ENCODE measurements at regions not wholly inside any gene's neighbourhood (a gene's known extent, or its start where the extent isn't known, plus 50 kb on each side); places are given as distances from the start of the nearest gene placed in this dataset.
"Not testable (repeated sequence)": the region's sequence is repeated elsewhere in the genome, so short reads cannot be mapped to it uniquely, and the experiment has no call there.

DNA sequence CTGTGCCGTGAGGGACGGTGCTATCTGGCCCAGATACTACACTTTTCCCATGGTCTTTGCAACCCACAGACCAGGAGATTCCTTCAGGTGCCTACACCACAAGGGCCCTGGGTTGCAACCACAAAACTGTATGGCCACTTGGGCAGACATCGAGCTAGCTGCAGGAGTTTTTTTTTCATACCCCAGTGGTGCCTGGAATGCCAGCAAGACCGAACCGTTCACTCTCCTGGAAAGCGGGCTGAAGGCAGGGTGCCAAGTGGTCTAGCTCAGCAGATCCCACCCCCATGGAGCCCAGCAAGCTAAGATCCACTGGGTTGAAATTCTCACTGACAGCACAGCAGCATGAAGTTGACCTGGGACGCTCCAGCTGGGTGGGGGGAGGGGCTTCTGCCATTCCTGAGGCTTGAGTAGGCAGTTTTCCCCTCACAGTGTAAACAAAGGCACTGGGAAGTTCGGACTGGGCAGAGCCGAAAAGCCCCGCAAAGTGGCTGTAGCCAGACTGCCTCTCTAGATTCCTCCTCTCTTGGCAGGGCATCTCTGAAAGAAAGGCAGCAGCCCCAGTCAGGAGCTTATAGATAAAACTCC, 638.9 kb downstream of the SLC16A7 start:
- not testable (repeated sequence) for H3K27me3 ChIP-seq (ENCODE audit: control insufficient read depth, insufficient read depth, low read length); H3K9ac ChIP-seq (ENCODE audit: low read depth, low read length); H3K9me3 ChIP-seq (ENCODE audit: control insufficient read depth, insufficient read depth, low read length); H3K4me1 ChIP-seq (ENCODE audit: control insufficient read depth, insufficient read depth, low read length); H3K27ac ChIP-seq (ENCODE audit: low read depth, low read length); H3K36me3 ChIP-seq (ENCODE audit: control insufficient read depth, insufficient read depth, low read length); H3K4me3 ChIP-seq (ENCODE audit: low read depth, low read length)

DNA sequence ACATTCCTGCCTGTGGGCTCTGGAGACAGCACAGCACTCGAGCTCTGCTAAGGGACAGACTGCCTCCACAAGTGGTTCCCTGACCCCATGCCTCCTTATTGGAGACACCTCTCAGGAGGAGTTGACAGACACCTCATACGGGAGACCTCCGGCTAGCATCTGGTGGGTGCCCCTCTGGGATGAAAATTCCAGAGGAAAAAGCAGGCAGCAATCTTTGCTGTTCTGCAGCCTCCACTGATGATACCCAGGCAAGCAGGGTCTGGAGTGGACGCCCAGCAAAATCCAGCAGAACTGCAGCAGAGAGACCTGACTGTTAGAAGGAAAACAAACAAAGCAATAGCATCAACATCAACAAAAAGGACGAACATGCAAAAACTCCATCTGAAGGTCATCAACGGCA, 639.4 kb downstream of the SLC16A7 start:
- H3K9me3 ChIP-seq (ENCODE audit: control insufficient read depth, insufficient read depth, low read length) = no peaks in the 10 kb centered on the region
- H3K36me3 ChIP-seq (ENCODE audit: control insufficient read depth, insufficient read depth, low read length) = no peaks in the 10 kb centered on the region
- no peaks in the 10 kb centered on the region for H3K4me1 ChIP-seq (ENCODE audit: control insufficient read depth, insufficient read depth, low read length)
- H3K27me3 ChIP-seq (ENCODE audit: control insufficient read depth, insufficient read depth, low read length) = no peaks in the 10 kb centered on the region
- H3K4me3 ChIP-seq (ENCODE audit: low read depth, low read length) = no peak overlapping the region
- no peak overlapping the region for H3K27ac ChIP-seq (ENCODE audit: low read depth, low read length)
- no peak overlapping the region for H3K9ac ChIP-seq (ENCODE audit: low read depth, low read length)

DNA sequence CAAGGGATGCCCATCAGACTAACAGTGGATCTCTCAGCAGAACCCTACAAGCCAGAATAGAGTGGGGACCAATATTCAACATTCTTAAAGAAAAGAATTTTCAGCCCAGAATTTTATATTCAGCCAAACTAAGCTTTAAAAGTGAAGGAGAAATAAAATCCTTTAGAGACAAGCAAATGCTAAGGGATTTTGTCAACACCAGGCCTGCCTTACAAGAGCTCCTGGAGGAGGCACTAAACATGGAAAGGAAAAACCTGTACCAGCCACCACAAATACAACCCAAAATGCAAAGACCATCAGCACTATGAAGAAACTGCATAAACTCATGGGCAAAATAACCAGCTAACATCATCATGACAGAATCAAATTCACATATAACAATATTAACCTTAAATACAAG, 640.6 kb downstream of the SLC16A7 start:
- not testable (repeated sequence) for H3K9me3 ChIP-seq (ENCODE audit: control insufficient read depth, insufficient read depth, low read length); H3K27ac ChIP-seq (ENCODE audit: low read depth, low read length); H3K9ac ChIP-seq (ENCODE audit: low read depth, low read length); H3K36me3 ChIP-seq (ENCODE audit: control insufficient read depth, insufficient read depth, low read length); H3K27me3 ChIP-seq (ENCODE audit: control insufficient read depth, insufficient read depth, low read length); H3K4me3 ChIP-seq (ENCODE audit: low read depth, low read length); H3K4me1 ChIP-seq (ENCODE audit: control insufficient read depth, insufficient read depth, low read length)

DNA sequence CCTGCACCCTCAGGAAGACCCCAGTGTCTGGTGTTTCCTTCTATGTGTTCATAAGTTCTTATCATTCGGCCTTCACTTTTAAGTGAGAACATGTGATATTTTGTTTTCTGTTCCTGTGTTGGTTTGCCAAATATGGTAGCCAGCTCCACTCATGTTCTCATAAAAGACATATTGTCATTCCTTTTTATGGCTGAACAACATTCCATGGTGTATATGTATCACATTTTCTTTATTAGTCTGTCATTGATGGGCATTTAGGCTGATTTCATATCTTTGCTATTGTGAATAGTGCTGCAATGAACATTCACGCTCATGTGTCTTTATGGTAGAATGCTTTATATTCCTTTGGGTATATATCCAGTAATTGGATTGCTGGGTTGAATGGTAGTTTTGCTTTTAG, 645.1 kb downstream of the SLC16A7 start:
- no peak overlapping the region for H3K4me3 ChIP-seq (ENCODE audit: low read depth, low read length)
- no peak overlapping the region for H3K9ac ChIP-seq (ENCODE audit: low read depth, low read length)
- H3K9me3 ChIP-seq (ENCODE audit: control insufficient read depth, insufficient read depth, low read length) = no peaks in the 10 kb centered on the region
- H3K36me3 ChIP-seq (ENCODE audit: control insufficient read depth, insufficient read depth, low read length) = no peaks in the 10 kb centered on the region
- no peak overlapping the region for H3K27ac ChIP-seq (ENCODE audit: low read depth, low read length)
- H3K27me3 ChIP-seq (ENCODE audit: control insufficient read depth, insufficient read depth, low read length) = no peaks in the 10 kb centered on the region
- H3K4me1 ChIP-seq (ENCODE audit: control insufficient read depth, insufficient read depth, low read length) = no peaks in the 10 kb centered on the region

DNA sequence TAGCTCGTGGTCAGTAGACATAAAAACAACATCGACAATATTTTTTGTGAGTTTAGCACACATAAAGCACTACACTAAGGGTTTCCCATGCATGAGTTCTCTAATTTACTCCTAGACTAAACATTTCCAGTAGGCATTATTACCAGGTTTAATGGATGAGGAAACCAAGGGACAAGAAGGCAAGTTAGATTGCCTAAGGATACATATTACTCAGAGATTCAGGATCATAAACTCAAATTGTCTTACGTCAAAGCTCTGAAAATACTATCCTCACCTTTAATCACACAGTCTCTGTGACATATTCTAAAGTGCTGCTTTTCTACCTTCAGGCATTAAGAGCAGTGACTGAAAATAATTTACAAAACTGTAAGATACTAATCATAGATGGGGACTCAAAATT, 655.3 kb downstream of the SLC16A7 start:
- Histone ChIP-seq H3K36me3 (ENCODE audit: control insufficient read depth, insufficient read depth, low read length) (no peaks in the 10 kb centered on the region), H3K27me3 (ENCODE audit: control insufficient read depth, insufficient read depth, low read length) (no peaks in the 10 kb centered on the region), H3K4me3 (ENCODE audit: low read depth, low read length) (no peak overlapping the region), H3K9me3 (ENCODE audit: control insufficient read depth, insufficient read depth, low read length) (no peaks in the 10 kb centered on the region), H3K9ac (ENCODE audit: low read depth, low read length) (no peak overlapping the region), H3K27ac (ENCODE audit: low read depth, low read length) (no peak overlapping the region), H3K4me1 (ENCODE audit: control insufficient read depth, insufficient read depth, low read length) (no peaks in the 10 kb centered on the region)

DNA sequence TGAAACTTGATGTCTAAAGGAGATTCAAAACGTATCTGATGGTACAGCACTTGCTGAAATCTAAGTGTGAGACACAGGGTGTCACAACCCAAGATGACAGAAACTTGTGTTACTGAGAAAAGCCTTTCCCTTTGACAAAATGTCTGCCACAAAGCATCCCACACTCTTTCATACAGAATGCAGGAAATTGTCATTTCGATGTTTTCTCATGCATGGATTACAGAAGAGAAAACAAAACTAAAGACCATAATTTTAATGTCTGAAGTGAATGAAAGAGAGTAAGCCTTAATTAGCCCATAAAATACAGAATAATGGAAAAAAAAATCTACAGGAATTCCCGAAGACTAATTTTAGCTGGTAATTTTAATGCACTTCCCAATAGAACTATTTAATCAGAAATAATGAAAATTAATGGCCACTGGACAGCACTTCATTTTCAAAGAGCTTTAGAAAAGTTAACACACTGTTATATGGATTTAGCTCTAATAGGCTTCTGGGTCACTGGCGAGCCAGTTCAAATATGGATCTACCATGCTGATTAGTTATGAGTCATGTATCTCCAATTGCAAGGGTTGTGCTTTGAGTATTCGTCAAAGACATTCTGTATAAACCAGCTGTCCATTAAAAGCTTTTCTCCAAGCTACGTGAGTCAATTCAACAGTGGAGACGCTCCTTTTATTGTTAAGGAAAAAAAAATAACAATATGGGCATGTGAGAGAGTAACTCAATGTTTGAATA, 656.7 kb downstream of the SLC16A7 start:
- Histone ChIP-seq H3K4me3 (ENCODE audit: low read depth, low read length) (no peak overlapping the region), H3K9ac (ENCODE audit: low read depth, low read length) (no peak overlapping the region), H3K9me3 (ENCODE audit: control insufficient read depth, insufficient read depth, low read length) (no peaks in the 10 kb centered on the region), H3K4me1 (ENCODE audit: control insufficient read depth, insufficient read depth, low read length) (no peaks in the 10 kb centered on the region), H3K27me3 (ENCODE audit: control insufficient read depth, insufficient read depth, low read length) (no peaks in the 10 kb centered on the region), H3K36me3 (ENCODE audit: control insufficient read depth, insufficient read depth, low read length) (no peaks in the 10 kb centered on the region), H3K27ac (ENCODE audit: low read depth, low read length) (no peak overlapping the region)

DNA sequence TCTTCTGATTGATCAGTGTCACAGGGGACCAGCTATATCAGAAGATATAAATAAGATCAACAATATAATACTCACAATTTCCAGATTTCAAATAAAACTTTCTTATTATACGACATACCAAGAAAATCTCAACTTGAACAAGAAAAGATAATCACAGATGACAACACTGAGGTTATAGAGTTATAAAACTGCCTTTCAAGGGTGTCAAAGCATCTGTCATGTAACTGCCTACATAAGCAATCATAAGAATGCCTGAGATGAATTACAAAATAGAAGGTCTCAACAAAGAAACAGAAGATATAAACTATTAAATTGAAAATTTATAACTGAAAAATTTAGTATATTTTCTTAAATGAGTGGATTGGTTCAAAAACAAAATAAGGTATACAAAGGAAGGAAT, 659.2 kb downstream of the SLC16A7 start:
- Histone ChIP-seq H3K9me3 (ENCODE audit: control insufficient read depth, insufficient read depth, low read length) (no peaks in the 10 kb centered on the region), H3K27me3 (ENCODE audit: control insufficient read depth, insufficient read depth, low read length) (no peaks in the 10 kb centered on the region), H3K36me3 (ENCODE audit: control insufficient read depth, insufficient read depth, low read length) (no peaks in the 10 kb centered on the region), H3K27ac (ENCODE audit: low read depth, low read length) (no peak overlapping the region), H3K4me1 (ENCODE audit: control insufficient read depth, insufficient read depth, low read length) (no peaks in the 10 kb centered on the region), H3K4me3 (ENCODE audit: low read depth, low read length) (no peak overlapping the region), H3K9ac (ENCODE audit: low read depth, low read length) (no peak overlapping the region)

DNA sequence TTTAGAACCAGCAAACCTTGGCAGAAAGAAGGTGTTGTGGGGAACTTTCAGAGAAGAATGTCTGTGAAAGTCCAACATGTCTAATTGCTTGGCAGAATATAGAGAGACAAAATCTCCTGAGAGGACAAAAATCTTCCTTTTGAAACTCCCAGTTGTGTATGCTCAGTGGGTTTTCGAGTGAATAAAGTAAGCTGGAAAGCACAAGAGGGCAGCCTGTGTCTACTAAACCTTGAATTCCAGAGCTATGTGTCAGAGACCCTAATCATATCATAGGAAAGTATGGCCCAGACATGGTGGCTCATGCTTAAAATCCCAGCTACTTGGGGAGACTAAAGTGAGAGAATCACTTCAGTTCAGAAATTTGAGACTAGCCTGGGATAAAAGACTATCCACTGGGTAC, 661.2 kb downstream of the SLC16A7 start:
- Histone ChIP-seq H3K36me3 (ENCODE audit: control insufficient read depth, insufficient read depth, low read length) (no peaks in the 10 kb centered on the region), H3K27ac (ENCODE audit: low read depth, low read length) (no peak overlapping the region), H3K9ac (ENCODE audit: low read depth, low read length) (no peak overlapping the region), H3K4me3 (ENCODE audit: low read depth, low read length) (no peak overlapping the region), H3K9me3 (ENCODE audit: control insufficient read depth, insufficient read depth, low read length) (no peaks in the 10 kb centered on the region), H3K27me3 (ENCODE audit: control insufficient read depth, insufficient read depth, low read length) (no peaks in the 10 kb centered on the region), H3K4me1 (ENCODE audit: control insufficient read depth, insufficient read depth, low read length) (no peaks in the 10 kb centered on the region)

DNA sequence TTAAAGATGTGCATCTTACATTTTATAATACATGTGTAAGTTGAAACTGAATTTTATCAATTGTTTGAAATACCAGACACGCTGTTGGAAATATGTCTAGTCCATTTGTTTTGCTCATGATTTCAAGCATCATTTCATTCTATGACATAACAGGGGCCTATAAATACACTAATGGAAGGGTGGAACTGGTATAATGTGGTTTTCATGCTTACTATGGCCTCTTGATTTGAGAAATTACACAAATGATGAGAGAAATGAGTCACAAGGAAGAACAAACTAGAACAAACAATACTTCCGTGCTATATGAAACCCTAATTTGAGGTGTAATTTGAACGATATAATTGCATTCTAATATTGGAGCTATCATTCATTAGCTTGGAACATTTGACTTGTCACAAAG, 663.4 kb downstream of the SLC16A7 start:
- H3K9me3 ChIP-seq (ENCODE audit: control insufficient read depth, insufficient read depth, low read length) = no peaks in the 10 kb centered on the region
- H3K4me3 ChIP-seq (ENCODE audit: low read depth, low read length) = no peak overlapping the region
- H3K9ac ChIP-seq (ENCODE audit: low read depth, low read length) = no peak overlapping the region
- H3K36me3 ChIP-seq (ENCODE audit: control insufficient read depth, insufficient read depth, low read length) = no peaks in the 10 kb centered on the region
- H3K27ac ChIP-seq (ENCODE audit: low read depth, low read length) = no peak overlapping the region
- H3K27me3 ChIP-seq (ENCODE audit: control insufficient read depth, insufficient read depth, low read length) = no peaks in the 10 kb centered on the region
- no peaks in the 10 kb centered on the region for H3K4me1 ChIP-seq (ENCODE audit: control insufficient read depth, insufficient read depth, low read length)

DNA sequence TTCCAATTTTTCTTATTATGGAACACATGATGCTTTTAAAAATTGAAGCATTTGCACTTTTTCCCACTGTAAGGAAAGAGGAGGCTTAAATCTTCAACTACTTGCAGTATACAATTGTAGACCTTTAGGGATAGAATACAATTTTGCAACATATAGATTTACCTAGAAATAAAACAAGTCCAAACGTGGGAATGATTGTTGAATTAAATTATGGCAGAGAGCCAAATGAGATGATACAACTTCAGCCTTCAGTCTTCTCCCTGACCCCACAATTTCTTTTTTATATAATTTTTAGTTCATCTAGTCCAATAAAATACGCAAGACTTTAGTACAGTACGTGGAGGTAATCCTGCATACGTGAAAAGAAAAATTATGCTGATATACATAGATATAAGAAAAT, 666.5 kb downstream of the SLC16A7 start:
- Histone ChIP-seq H3K27me3 (ENCODE audit: control insufficient read depth, insufficient read depth, low read length) (no peaks in the 10 kb centered on the region), H3K9me3 (ENCODE audit: control insufficient read depth, insufficient read depth, low read length) (no peaks in the 10 kb centered on the region), H3K4me1 (ENCODE audit: control insufficient read depth, insufficient read depth, low read length) (no peaks in the 10 kb centered on the region), H3K9ac (ENCODE audit: low read depth, low read length) (no peak overlapping the region), H3K27ac (ENCODE audit: low read depth, low read length) (no peak overlapping the region), H3K4me3 (ENCODE audit: low read depth, low read length) (no peak overlapping the region), H3K36me3 (ENCODE audit: control insufficient read depth, insufficient read depth, low read length) (no peaks in the 10 kb centered on the region)

DNA sequence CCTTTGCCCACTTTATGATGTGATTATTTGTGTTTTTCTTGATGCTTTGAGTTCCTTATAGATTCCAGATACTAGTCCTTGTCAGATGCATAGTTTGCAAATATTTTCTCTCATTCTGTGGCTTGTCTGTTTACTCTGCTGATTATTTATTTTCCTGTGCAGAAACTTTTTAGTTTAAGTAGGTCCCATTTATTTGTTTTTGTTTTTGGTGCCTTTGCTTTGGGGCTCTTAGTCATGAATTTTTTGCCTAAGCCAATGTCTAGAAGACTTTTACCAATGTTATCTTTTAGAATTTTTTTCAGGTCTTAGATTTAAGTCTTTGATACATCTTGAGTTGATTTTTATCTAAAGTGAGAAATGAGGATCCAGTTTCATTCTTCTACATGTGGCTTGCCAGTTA, 667.3 kb downstream of the SLC16A7 start:
- no peaks in the 10 kb centered on the region for H3K9me3 ChIP-seq (ENCODE audit: control insufficient read depth, insufficient read depth, low read length)
- H3K36me3 ChIP-seq (ENCODE audit: control insufficient read depth, insufficient read depth, low read length) = no peaks in the 10 kb centered on the region
- H3K27ac ChIP-seq (ENCODE audit: low read depth, low read length) = no peak overlapping the region
- H3K27me3 ChIP-seq (ENCODE audit: control insufficient read depth, insufficient read depth, low read length) = no peaks in the 10 kb centered on the region
- no peaks in the 10 kb centered on the region for H3K4me1 ChIP-seq (ENCODE audit: control insufficient read depth, insufficient read depth, low read length)
- H3K4me3 ChIP-seq (ENCODE audit: low read depth, low read length) = no peak overlapping the region
- H3K9ac ChIP-seq (ENCODE audit: low read depth, low read length) = no peak overlapping the region
